H7 (cell line): ENCODE measurements at regions not wholly inside any gene's neighbourhood (a gene's known extent, or its start where the extent isn't known, plus 50 kb on each side); places are given as distances from the start of the nearest gene placed in this dataset.

Experiments
- DNase-seq: peaks from one replicate; pipeline ENCODE4 v3.0.0; 2012
- H3K27me3 ChIP-seq: 2 replicates; pipeline ENCODE4 v1.6.0; 2011; ENCODE audit warnings: mild to moderate bottlenecking, low read length; ENCODE audit not compliant: control insufficient read depth, insufficient read depth
- H3K36me3 ChIP-seq: replicated peaks from 2 replicates; pipeline ENCODE4 v1.5.1; 2011; ENCODE audit warnings: low read length; ENCODE audit not compliant: control insufficient read depth, insufficient read depth
- H3K4me3 ChIP-seq: 2 replicates; pipeline ENCODE4 v1.5.1; 2011; ENCODE audit warnings: low read depth, mild to moderate bottlenecking, control low read depth, low read length, moderate library complexity; ENCODE audit not compliant: insufficient read depth

GRCh38 chr15:53230473-53230872 is 440.3 kb upstream of the ONECUT1 start:
- Histone ChIP-seq H3K36me3 (no peaks in the 10 kb centered on the region), H3K27me3 (no peaks in the 10 kb centered on the region)

DNA sequence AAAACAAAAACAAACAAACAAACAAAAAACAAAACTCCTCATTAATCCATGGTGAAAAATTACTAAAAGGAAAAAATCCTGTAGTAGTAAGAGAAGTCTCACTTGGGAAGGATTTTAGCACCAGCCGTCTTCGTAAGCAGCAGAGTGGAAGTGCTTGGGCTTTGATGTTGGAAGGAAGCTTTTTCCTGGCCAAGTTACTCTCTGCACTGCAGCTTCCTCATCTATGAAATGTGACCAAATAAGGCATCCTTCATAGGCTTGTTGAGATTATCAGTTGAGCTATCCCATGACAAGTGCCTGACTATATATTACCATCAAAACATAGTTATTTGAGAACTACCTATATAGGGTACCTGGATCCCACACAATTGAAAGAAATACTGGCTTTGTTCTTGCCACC is 436.4 kb upstream of the ONECUT1 start:
- Histone ChIP-seq H3K27me3 (no peaks in the 10 kb centered on the region), H3K36me3 (no peaks in the 10 kb centered on the region), H3K4me3 (no peak overlapping the region)
- no peak for DNase-seq

More at GRCh38 chr15:53230473-53230872, 440.3 kb upstream of the ONECUT1 start:
- DNase-seq: no peak
- no peak overlapping the region for H3K4me3 ChIP-seq

- no peak for DNase-seq
- Histone ChIP-seq H3K27me3 (no peaks in the 10 kb centered on the region), H3K36me3 (no peaks in the 10 kb centered on the region), H3K4me3 (no peak overlapping the region)
Observed at GRCh38 chr15:53225781-53226180, 435.6 kb upstream of the ONECUT1 start.

- Histone ChIP-seq H3K27me3 (no peaks in the 10 kb centered on the region), H3K36me3 (no peaks in the 10 kb centered on the region), H3K4me3 (no peak overlapping the region)
- DNase-seq: no peak
Observed at GRCh38 chr15:53224371-53224770, 434.2 kb upstream of the ONECUT1 start.

DNA sequence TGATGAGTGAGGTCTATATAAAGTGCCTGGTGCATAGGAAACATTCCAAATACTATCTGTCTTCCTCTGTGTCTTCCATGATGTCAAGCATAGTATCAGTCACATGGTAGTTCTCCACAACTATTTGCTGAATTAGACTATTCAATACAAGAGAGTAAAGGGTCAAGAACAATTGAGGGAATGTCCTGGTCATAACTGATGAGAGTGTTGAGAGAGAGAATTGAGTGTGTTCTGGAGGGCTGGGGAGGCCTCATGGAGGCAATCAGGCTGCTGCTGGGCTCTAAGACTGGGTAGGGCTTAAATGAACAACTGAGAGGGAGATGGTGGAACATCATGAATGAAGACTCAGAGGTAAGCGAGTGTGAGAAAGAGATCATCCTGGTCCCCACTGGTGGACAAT is 433.7 kb upstream of the ONECUT1 start:
- H3K4me3 ChIP-seq: no peak overlapping the region
- H3K36me3 ChIP-seq: no peaks in the 10 kb centered on the region
- DNase-seq: no peak
- no peaks in the 10 kb centered on the region for H3K27me3 ChIP-seq

DNA sequence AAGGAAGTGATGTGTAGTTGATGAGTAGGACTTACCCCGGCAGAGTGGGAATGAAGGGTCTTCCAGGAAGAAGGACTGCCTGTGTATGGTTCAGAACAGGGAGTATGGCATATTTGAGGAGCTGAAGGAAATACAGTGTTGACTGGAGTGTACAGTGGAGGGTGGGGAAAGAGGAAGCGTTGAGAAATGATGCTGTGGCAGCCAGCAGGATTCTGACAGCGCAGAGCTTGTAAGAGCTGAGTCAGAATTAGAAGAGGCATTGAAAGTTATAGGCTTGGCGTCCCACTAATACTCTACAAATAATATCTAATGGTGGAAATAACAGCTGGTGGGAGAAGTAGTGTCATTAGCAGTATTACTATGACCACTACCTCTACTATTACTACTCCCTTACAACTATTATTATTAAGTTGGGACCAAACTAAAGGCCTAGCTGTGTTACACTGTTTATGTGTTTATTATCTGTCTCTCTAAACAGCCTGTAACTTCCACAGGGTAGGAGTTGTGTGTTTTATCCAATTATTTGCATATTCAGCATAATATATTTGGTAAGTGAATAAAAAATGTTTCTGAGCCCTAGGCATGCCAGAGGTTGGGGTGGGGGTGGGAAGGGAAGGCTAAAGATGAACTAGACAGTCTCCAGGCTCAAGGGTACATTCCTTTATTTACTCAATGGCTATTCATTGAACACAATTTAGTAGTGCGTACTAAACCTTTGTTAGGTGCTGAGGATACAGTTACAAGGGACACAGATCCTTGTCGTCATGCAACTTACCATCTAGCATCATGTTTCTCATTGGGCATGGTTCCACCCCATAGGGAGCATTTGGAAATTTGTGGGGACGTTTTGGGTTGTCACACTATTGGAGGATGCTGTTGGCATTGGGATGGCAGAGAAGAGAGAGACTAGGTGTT is 428.8 kb upstream of the ONECUT1 start:
- H3K27me3 ChIP-seq: no peaks in the 10 kb centered on the region
- DNase-seq: no peak
- no peak overlapping the region for H3K4me3 ChIP-seq
- no peaks in the 10 kb centered on the region for H3K36me3 ChIP-seq

DNA sequence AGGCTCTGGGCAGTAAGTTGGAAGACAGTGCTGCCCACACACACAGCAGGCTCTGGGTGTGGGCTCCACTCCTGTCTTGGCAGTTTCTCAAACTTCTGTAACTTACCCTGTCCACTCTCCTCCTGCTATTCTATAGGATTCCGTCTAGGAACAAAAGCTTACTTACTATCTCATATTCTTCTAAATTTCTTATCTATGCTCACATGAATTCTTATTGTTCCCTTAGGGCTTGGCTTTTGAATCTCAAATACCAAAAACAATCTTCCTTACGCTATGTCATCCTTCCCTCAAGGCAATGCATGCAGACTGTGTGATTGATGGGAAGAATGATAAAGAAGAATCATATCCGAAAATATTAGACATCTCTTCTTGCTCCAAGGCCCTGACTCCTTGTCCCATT is 425.9 kb upstream of the ONECUT1 start:
- H3K4me3 ChIP-seq: no peak overlapping the region
- DNase-seq: no peak
- H3K27me3 ChIP-seq: no peaks in the 10 kb centered on the region
- H3K36me3 ChIP-seq: no peaks in the 10 kb centered on the region

GRCh38 chr15:53213336-53213735 is 423.2 kb upstream of the ONECUT1 start:
- H3K36me3 ChIP-seq: no peaks in the 10 kb centered on the region
- H3K4me3 ChIP-seq: no peak overlapping the region
- no peaks in the 10 kb centered on the region for H3K27me3 ChIP-seq
- no peak for DNase-seq

GRCh38 chr15:53212785-53213184 is 422.6 kb upstream of the ONECUT1 start:
- no peak overlapping the region for H3K4me3 ChIP-seq
- H3K36me3 ChIP-seq: no peaks in the 10 kb centered on the region
- no peaks in the 10 kb centered on the region for H3K27me3 ChIP-seq
- no peak for DNase-seq

GRCh38 chr15:53210653-53211052 is 420.5 kb upstream of the ONECUT1 start:
- Histone ChIP-seq H3K27me3 (no peaks in the 10 kb centered on the region), H3K4me3 (no peak overlapping the region), H3K36me3 (no peaks in the 10 kb centered on the region)
- DNase-seq: no peak

DNA sequence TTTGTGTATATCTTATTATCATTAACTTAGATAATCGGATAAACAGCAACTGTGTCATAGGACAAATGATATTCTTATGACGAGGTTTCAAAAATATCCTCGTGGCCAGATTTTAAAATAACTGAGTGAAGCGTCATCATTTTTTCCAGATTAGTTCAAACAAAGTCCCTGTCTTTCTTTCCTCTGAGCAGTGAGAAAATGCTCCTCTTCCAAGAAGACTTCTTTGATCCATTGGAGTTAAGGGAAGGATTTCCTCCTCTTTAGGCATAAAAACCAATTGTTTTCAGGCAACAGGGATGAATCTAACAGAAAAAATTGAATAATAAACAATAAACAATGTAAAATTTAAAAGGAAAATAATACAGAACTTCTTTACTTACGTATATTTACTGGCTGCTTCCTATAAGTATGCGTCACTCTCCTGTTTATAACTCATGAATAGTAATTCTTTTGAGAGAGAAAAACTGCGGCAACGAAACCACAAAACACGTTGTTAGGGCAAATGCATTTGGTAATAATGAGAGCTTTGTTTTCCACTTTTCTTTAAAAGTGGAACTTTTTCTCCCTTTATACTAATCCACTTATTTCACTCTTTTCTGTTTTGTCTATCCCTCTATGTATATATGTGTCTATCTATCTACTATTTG is 419.4 kb upstream of the ONECUT1 start:
- H3K4me3 ChIP-seq: no peak overlapping the region
- no peaks in the 10 kb centered on the region for H3K36me3 ChIP-seq
- DNase-seq: no peak
- H3K27me3 ChIP-seq: no peaks in the 10 kb centered on the region

DNA sequence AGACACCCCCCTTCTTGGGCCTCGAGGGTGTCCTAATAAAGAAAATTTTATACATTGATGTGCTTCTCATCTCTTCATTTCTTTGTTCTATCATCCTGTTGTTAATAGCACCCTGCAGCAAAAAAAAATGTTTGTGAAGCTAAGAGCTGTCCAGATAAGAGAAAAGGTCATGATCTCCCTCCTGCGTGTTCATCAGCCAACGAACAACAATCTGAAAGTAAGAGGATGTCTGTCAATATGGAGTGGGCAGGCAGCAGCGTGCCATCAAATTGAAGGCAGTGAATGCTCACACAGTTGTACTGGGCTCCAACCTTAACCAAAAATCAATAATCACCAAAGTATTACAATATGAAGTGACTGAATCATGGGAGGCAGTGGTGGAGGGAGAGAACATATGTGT is 418.6 kb upstream of the ONECUT1 start:
- Histone ChIP-seq H3K4me3 (no peak overlapping the region), H3K27me3 (no peaks in the 10 kb centered on the region), H3K36me3 (no peaks in the 10 kb centered on the region)
- no peak for DNase-seq

GRCh38 chr15:53203454-53203853 is 413.3 kb upstream of the ONECUT1 start:
- no peak overlapping the region for H3K4me3 ChIP-seq
- DNase-seq: no peak
- no peaks in the 10 kb centered on the region for H3K27me3 ChIP-seq
- H3K36me3 ChIP-seq: no peaks in the 10 kb centered on the region

- Histone ChIP-seq H3K36me3 (no peaks in the 10 kb centered on the region), H3K27me3 (peaks cover 1% of the 10 kb centered on the region; the same call in 1 of the 2 replicates), H3K4me3 (no peak overlapping the region)
- DNase-seq: no peak
Observed at GRCh38 chr15:53202876-53203275, 412.7 kb upstream of the ONECUT1 start.

DNA sequence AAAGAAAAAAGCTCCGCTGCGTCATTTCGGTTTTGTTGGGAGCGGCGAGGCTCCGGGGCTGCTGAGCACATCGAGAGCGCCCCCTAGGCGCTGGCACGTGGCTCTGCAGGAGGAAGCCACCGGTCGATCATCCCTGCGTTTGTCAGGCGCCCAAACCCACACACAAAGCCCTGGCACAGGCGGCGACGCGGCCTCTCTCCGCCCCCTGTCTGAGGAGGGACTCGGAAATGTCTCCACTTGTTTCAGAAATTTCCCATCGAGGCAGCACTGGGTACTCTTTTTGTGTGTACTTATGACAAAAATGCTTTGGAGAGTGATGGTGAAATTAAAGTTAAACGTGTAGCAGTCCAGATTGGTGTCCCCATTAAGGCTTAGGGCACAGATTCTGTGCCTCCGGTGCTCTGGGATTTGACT is 407.3 kb upstream of the ONECUT1 start:
- peak; percentile 82 for DNase-seq
- Histone ChIP-seq H3K4me3 (no peak overlapping the region), H3K27me3 (peaks cover 5% of the 10 kb centered on the region; the same call in 1 of the 2 replicates), H3K36me3 (no peaks in the 10 kb centered on the region)
